Fibroblast of skin of right biceps (primary cell): ENCODE measurements at regions not wholly inside any gene's neighbourhood (a gene's known extent, or its start where the extent isn't known, plus 50 kb on each side); places are given as distances from the start of the nearest gene placed in this dataset.
A peak's percentile ranks its signal among the peaks of the same experiment; 100 is the strongest.
"Not testable (repeated sequence)": the region's sequence is repeated elsewhere in the genome, so short reads cannot be mapped to it uniquely, and the experiment has no call there.

Experiments
- DNase-seq: peaks from one replicate; pipeline ENCODE4 v3.0.0-alpha.2; 2013

DNA sequence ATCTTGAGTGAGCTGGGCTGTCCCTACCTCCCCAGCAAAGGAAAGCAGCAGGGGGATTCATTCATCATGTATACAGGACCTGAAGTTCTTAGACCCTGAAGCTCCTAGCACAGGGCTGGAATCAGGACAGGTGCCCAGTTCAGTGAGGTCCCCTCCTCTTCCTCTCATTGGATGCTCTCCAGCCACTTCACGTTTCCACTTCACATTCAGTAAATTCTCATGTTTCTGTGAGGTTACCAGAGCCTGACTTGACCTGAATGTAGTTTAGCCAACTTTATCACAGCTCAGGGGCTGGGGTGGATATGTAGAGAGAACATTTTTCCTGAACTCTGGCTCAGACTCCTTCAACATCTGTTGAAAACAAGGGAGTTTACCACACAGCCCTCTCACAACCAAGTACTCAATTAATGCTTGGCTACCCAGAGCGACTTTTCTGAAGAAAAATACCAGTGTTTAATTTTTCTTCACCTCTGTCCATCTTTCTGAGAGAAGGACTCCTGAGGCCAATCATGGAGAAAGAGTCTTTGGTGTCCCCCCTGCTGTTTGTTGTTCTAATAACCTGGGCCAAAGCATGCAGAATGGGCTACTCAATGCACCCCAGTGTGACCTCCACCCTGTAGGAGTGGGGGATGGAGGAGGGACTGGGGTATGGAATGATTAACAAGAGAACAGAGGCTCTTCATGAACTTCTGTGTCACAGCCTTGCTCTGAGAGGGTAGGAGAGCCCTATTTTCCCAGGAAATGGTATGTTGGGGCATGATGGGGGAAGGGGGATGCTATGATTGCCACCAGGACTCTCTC, 108.3 kb upstream of the FGGY start:
- DNase-seq: no peak

DNA sequence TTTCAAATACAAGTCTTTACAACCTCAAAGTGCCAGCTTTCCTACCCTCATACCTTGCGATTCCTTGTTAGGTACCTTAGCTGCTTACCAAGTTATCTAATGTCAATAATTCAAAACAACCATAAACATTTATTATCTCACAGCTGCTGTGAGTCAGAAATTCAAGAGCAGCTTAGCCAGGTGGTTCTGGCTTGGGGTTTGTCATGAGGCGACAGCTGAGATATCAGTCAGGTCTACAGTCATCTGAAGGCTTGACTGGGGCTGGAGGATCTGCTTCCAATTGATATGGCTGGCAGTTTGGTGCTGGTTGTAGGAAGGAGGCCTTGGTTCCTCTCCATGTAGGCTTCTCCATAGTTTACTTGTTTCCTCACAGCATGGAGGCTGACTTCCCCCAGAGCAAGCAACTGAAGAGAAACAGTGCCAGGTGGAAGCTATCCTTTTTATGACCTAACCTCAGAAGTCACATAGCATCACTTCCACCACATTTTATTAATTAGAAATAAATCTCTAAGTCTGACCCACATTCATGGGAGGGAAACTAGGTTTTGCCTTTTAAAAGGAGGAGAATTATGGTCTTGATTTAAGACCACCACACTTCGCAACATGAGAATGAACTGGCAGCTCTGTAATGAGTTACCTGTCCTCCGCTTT, 103.3 kb upstream of the FGGY start:
- no peak for DNase-seq

DNA sequence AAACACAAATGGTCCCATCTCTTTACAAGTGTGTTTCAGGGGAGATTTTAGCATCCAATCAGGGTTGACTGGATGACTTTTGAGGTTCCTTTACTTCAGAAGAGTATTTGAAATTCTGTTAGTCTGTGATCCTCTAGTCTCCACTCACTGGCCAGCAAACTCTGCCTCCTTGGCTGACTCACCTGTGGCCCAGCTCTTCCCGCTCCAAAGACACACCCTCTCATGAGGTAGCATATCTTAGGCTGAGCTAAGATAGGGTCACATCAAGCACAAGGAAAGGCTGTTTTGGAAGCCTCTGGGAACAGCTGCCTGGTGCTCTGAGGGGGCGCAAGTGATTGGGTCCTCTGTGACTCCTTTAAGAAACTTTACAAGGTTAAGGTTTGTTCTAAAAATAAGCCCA, 102.3 kb upstream of the FGGY start:
- DNase-seq: no peak

- DNase-seq: no peak
Observed at GRCh38 chr1:59195151-59195550, 101.7 kb upstream of the FGGY start.

DNA sequence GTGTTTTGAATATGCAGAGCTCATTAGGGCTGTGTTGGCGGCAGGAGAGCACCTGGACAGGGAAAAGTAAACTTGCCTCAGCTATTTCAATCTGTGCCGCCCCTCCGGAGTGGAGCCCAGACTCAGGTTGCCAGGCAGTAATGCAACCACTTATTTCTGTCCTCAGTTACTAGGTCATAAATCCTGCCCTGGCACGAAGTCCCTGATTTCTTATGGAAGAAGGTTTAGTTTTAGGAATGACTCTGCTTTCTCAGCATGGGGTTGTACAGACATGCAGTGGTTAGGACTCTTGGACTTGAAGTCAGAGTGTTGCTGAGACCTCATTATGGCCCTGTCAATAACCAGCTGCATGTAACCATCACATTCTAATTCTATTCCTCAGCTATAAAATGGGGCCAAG, 98.3 kb upstream of the FGGY start:
- peak; percentile 31 for DNase-seq

DNA sequence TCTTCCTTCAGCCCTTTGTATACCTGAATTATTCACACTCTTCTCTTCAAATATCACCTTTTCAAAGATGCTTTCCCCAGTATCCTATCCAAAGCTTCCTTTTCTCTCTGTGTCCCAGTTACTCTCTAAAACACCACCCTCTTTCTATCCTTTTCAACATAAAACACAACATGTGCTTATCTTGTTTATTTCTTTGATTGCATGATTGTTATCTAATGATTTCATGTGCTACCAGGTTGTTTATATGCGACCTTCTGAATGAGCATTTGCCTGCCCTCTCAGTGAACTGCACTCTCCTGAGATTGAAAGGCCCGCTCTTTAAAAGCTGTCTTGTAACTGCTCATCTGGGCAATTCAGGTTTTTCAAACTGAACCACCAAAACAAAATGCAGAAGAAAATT, 97.7 kb upstream of the FGGY start:
- no peak for DNase-seq

- DNase-seq: no peak
Observed at GRCh38 chr1:59199719-59200376, 97.0 kb upstream of the FGGY start.

- DNase-seq: no peak
Observed at GRCh38 chr1:59201341-59201740, 95.6 kb upstream of the FGGY start.

DNA sequence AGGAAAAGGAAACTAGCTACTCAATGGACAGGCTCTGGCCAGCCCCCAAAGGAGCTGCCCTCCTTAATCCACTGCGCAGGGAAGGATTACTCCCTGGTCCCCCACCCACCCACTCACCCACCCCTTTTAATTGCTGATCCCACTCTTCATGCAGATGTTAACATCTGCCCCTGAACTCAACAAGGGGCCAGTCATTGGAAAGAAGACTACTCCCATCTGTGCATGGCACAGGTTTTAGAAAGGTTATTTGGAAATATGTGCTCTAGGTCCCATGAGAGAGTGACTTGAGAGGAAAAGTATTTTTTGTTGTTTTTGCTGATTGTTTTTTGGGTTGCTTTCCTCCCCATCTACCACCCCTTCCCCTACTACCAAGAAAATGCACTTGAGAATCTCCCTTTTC, 94.4 kb upstream of the FGGY start:
- no peak for DNase-seq

- no peak for DNase-seq
Observed at GRCh38 chr1:59204001-59204400, 92.9 kb upstream of the FGGY start.

DNA sequence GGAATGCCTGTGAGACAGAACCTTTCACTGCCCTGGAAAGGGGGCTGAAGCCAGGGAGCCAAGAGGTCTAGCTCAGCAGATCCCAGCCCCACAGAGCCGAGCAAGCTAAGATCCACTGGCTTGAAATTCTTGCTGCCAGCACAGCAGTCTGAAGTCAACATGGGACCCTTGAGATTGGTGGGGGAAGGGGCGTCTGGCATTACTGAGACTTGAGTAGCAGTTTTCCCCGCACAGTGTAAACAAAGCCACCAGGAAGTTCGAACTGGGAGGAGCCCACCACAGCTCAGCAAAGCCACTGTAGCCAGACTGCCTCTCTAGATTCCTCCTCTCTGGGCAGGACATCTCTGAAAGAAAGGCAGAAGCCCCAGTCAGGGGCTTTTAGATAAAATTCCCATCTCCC, 90.3 kb upstream of the FGGY start:
- DNase-seq: not testable (repeated sequence)

GRCh38 chr1:59210430-59210829, 86.5 kb upstream of the FGGY start:
- DNase-seq: not testable (repeated sequence)

- no peak for DNase-seq
Observed at GRCh38 chr1:59212706-59213105, 84.2 kb upstream of the FGGY start.

DNA sequence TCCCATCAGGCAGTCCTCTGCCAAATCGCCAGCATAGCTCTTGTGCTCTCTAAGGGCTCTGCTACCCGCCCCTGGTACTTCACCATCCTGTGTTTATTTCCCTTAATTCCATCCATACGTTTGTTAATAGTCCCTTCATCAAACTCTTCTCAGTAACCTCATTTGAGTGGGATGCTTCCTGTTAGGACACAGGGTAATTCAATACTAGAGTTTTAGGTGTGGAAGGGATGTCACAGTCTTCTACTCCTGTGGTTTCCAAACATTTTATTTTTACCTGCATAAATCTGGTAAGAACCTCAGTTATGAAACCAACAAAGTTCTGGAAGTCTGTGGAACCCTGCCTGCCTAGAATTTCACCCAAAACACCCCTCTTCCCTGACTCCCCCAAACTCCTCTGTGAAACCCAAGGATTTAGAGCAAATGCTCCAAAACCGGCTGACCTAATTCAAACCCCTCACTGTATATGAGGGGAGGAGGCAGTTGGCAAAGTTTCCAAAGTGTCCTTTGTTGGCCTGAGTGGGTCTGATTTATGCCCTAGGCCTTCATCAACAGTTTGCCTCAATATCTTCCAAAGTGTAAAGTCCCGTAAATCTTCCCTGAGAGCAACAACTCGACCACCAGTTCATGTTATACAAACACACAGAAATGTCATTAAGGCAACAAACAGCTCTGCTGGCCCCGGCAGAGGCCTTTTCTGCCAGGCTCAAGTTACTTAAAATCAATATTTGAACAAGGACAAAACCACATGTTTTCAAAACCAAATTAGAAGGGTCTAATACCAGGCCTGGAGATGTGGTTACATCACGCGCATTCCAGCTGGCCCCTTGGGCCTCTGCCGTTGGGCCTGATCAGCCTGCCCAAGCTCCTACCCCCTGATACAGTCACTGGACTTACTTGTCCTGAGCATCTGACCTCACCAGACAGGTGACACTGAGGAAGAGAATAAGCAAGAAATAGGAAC, 82.4 kb upstream of the FGGY start:
- peak; percentile 21 for DNase-seq

DNA sequence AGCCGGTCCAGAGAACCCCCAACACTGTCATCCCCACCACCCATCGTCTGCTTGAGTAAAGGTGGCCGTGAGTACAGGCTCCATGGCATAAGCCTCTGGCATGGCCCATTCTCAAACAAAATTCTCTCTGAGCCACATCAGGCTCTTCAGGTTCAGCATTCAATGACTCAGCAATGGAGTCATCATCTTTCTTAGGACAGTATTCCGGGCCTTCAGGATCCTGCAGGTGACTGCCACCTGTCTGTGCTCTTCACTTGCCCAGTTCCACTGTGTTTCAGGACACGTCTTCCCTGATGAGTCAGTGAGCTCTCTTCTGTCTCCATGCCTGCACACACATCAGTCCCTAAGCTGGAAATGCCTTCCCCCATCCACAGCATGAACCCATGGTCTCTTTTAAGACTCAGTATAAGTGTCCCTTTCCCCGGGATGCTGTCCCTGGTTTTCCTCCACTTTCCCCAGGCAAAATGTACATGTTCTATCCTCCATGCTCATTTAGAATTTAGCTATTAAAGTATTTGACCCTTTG, 81.1 kb upstream of the FGGY start:
- no peak for DNase-seq

DNA sequence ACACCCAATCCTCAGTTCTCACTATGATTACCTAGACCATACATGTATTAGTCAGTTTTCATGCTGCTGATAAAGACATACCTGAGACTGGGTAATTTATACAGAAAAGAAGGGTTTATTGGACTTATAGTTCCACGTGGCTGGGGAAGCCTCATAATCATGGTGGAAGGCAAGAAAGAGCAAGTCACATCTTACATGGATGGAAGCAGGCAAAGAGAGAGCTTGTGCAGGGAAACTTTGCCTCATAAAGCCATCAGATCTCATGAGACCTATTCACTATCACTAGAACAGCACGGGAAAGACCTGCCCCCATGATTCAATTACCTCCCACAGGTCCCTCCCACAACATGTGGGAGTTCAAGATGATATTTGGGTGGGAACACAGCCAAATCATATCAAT, 79.5 kb upstream of the FGGY start:
- DNase-seq: not testable (repeated sequence)

- DNase-seq: peak; percentile 30
Observed at GRCh38 chr1:59218521-59219236, 78.2 kb upstream of the FGGY start.

DNA sequence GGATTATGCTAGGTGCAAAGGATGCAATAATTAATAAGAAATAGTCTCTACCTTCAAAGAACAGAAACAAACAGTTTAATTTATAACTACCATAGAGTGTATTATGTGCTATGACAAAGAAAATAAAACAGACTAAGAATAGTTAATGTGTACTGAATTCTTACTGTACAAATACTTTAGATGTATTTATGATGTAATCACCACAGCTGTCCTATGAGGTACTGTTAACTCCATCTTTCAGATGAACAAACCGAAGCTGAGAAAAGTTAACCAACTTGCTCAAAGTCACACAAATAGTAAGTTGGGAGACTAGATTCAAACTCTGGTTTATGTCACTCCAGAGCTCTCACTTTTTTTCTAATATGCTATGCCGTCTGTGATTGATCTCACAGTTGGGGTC, 77.0 kb upstream of the FGGY start:
- no peak for DNase-seq

DNA sequence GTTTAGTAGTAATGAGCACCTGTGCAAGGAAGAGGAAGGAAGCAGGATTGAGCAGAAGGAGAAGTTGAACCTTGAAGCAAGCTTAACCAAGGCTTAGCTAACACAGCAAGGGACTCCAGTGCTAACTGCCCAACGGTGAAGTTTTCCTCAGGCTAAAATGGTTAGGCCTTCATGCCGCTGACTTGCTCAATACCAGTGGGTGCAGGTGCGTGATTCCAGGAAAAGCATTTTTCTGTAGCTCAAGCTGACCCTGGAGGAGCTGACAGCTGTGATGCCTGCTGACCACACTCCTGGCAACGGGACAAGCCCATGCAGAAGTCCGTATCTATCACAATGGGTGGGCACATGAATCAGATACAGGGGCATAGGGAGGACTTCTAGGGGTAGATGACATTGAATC, 76.5 kb upstream of the FGGY start:
- DNase-seq: no peak

GRCh38 chr1:59223198-59223597, 73.7 kb upstream of the FGGY start:
- peak; percentile 22 for DNase-seq

GRCh38 chr1:59223989-59224634, 72.8 kb upstream of the FGGY start:
- peak; percentile 32 for DNase-seq
